Fibroblast of mammary gland (primary cell): ENCODE measurements at regions not wholly inside any gene's neighbourhood (a gene's known extent, or its start where the extent isn't known, plus 50 kb on each side); places are given as distances from the start of the nearest gene placed in this dataset.

ENCODE experiments used
- DNase-seq: peaks from one replicate; pipeline ENCODE4 v3.0.0-alpha.2; 2010; ENCODE audit warnings: low read depth
- H3K4me3 ChIP-seq: 2 replicates; pipeline ENCODE4 v1.5.1; 2011; ENCODE audit warnings: low read depth, mild to moderate bottlenecking, low read length, moderate library complexity; ENCODE audit not compliant: control insufficient read depth
- CTCF ChIP-seq: conservative IDR thresholded peaks from 2 replicates; pipeline ENCODE4 v1.5.1; 2011; ENCODE audit warnings: low read depth, low read length, inconsistent platforms; ENCODE audit not compliant: control insufficient read depth, insufficient read depth

- H3K4me3 ChIP-seq, result no peak overlapping the region
- no peak for DNase-seq
- TF ChIP-seq CTCF, result no peak
These were observed 108.1 kb upstream of the PABPC4L start for GRCh38 chr4:134309715-134310114.

GRCh38 chr4:134308910-134309309 is 107.3 kb upstream of the PABPC4L start:
- no peak for DNase-seq
- H3K4me3 ChIP-seq, result no peak overlapping the region
- TF ChIP-seq CTCF, result no peak

GRCh38 chr4:134298313-134298712 is 96.7 kb upstream of the PABPC4L start:
- no peak for DNase-seq
- no peak overlapping the region for H3K4me3 ChIP-seq

GRCh38 chr4:134297765-134298164 is 96.2 kb upstream of the PABPC4L start:
- no peak for DNase-seq
- H3K4me3 ChIP-seq, result no peak overlapping the region
- no peak for TF ChIP-seq CTCF

More at GRCh38 chr4:134298313-134298712, 96.7 kb upstream of the PABPC4L start:
- no peak for TF ChIP-seq CTCF

GRCh38 chr4:134282680-134283079 is 81.1 kb upstream of the PABPC4L start:
- H3K4me3 ChIP-seq, result no peak overlapping the region
- no peak for DNase-seq
- no peak for TF ChIP-seq CTCF

- H3K4me3 ChIP-seq, result no peak overlapping the region
- DNase-seq, result no peak
- no peak for TF ChIP-seq CTCF
These were observed 77.1 kb upstream of the PABPC4L start for GRCh38 chr4:134278675-134279074.

GRCh38 chr4:134276476-134276875 is 74.9 kb upstream of the PABPC4L start:
- no peak for DNase-seq
- TF ChIP-seq CTCF, result no peak
- no peak overlapping the region for H3K4me3 ChIP-seq
